ENCODE measurements at regions not wholly inside any gene's neighbourhood (a gene's known extent, or its start where the extent isn't known, plus 50 kb on each side); places are given as distances from the start of the nearest gene placed in this dataset.

DNA sequence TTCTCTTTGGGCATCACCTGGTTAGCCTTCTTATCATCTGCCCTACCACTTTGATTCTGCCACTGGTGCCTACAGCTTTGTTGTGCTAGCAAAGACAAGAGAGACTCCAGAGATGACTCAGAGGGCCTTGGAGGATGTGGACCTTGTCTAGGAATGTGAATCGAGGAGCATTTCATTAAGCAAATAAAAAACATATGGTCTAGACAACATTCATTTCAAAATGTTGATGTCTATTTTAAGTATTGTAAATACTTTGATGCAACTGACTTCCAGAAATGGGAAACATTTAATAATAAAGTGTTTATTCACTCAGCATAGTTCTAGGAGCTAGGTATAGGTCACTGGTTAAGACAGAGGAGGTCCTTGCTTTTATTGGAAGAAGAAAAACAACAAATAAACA is 195.5 kb downstream of the CDCA7 start:
- no peak for DNase-seq (ENCODE audit: low read depth in 1 of 2, low spot score in 2 of 2)
- H3K9ac ChIP-seq (replicated peaks in 1 of 4; ENCODE audit: extremely low read depth in 1 of 4, low read depth in 3 of 4, low read length in 3 of 4), result no peak overlapping the region
- POLR2A ChIA-PET (ENCODE audit: partially characterized antibody), result no interaction called here

More for the DNA sequence above, 195.5 kb downstream of the CDCA7 start:
- Histone ChIP-seq H3K14ac (ENCODE audit: insufficient read length) (no peak overlapping the region), H2BK120ac (replicated peaks; ENCODE audit: low read depth, low read length) (no peak overlapping the region), H4K5ac (ENCODE audit: insufficient read length, low read depth, low read length) (no peak overlapping the region), H3K36me3 (ENCODE audit: control insufficient read depth in 2 of 4, insufficient read depth in 4 of 4, low read length in 3 of 4) (no peaks in the 10 kb centered on the region; a peak in 2 of 8 replicates), H3K18ac (ENCODE audit: extremely low read depth, low read length) (no peak overlapping the region), H3K4me1 (replicated peaks in 1 of 4; ENCODE audit: control insufficient read depth in 3 of 4, insufficient read depth in 4 of 4, low read length in 3 of 4) (no peaks in the 10 kb centered on the region), H3K4me3 (ENCODE audit: extremely low read depth in 1 of 4, insufficient read depth in 2 of 4, low read depth in 3 of 4, low read length in 4 of 4) (no peak overlapping the region), H3K79me1 (ENCODE audit: low read depth, low read length) (no peaks in the 10 kb centered on the region), H3K9me3 (ENCODE audit: insufficient read depth in 2 of 2, low read depth in 1 of 2, low read length in 1 of 2) (peaks cover 0 to 2% of the 10 kb centered on the region in 2 experiments; a peak in 1 of 4 replicates), H4K20me1 (replicated peaks in 1 of 2; ENCODE audit: control insufficient read depth in 1 of 2, insufficient read depth in 2 of 2, low read length in 2 of 2) (no peaks in the 10 kb centered on the region), H4K91ac (replicated peaks; ENCODE audit: insufficient read length, low read length) (no peak overlapping the region), H3K4me2 (ENCODE audit: insufficient read depth in 1 of 2, low read depth in 2 of 2, low read length in 2 of 2) (no peak overlapping the region), H4K8ac (ENCODE audit: extremely low read depth, insufficient read depth, low read length) (no peak overlapping the region), H2AFZ (ENCODE audit: low read length) (no peak overlapping the region), H3K23ac (ENCODE audit: insufficient read length) (no peak overlapping the region), H2BK20ac (ENCODE audit: low read length) (no peak overlapping the region), H3K23me2 (ENCODE audit: low read depth, low read length) (no peaks in the 10 kb centered on the region; the same call in 1 of the 2 replicates), H3K27me3 (replicated peaks in 1 of 4; ENCODE audit: control insufficient read depth in 3 of 4, extremely low read depth in 1 of 4, insufficient read depth in 3 of 4, low read length in 3 of 4) (no peaks in the 10 kb centered on the region), H3K79me2 (ENCODE audit: control insufficient read depth in 1 of 2, insufficient read depth in 2 of 2, low read length in 2 of 2) (no peaks in the 10 kb centered on the region), H2AK5ac (ENCODE audit: low read depth, low read length) (no peak overlapping the region), H2BK12ac (ENCODE audit: low read depth, low read length) (no peak overlapping the region), H2BK15ac (ENCODE audit: low read length) (no peak overlapping the region), H3K27ac (ENCODE audit: low read depth, low read length) (no peak overlapping the region), H2BK5ac (ENCODE audit: low read depth, low read length) (no peak overlapping the region), H3K4ac (replicated peaks; ENCODE audit: insufficient read length, low read depth, low read length) (no peak overlapping the region), H3K56ac (replicated peaks; ENCODE audit: insufficient read length, low read depth, low read length) (no peak overlapping the region)
- no peak for FAIRE-seq
- TF ChIP-seq EP300 (IDR thresholded peaks at IDR 0.05; ENCODE audit: borderline replicate concordance in 1 of 2, low read depth in 2 of 2, low read length in 2 of 2) (no peak), GTF2F1 (IDR thresholded peaks at IDR 0.05; ENCODE audit: borderline replicate concordance, low read depth, low read length) (no peak), POLR2A (IDR thresholded peaks at IDR 0.05; ENCODE audit: control extremely low read depth in 1 of 2, low read depth in 2 of 2, low read length in 2 of 2) (no peak), NRF1 (IDR thresholded peaks at IDR 0.05; ENCODE audit: low read depth, low read length) (no peak), TBP (IDR thresholded peaks at IDR 0.05; ENCODE audit: low read depth, low read length) (no peak), KDM4A (IDR thresholded peaks at IDR 0.05; ENCODE audit: low read depth, low read length, severe bottlenecking) (no peak), SUZ12 (IDR thresholded peaks at IDR 0.05; ENCODE audit: low read length) (no peak), SAP30 (IDR thresholded peaks at IDR 0.05; ENCODE audit: insufficient read depth, insufficient replicate concordance, low read length) (no peak), TAF7 (optimal IDR thresholded peaks at IDR 0.05; ENCODE audit: borderline replicate concordance, low read depth, low read length) (no peak)
- TF ChIP-seq, protein P1, sequence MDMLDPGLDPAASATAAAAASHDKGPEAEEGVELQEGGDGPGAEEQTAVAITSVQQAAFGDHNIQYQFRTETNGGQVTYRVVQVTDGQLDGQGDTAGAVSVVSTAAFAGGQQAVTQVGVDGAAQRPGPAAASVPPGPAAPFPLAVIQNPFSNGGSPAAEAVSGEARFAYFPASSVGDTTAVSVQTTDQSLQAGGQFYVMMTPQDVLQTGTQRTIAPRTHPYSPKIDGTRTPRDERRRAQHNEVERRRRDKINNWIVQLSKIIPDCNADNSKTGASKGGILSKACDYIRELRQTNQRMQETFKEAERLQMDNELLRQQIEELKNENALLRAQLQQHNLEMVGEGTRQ (IDR thresholded peaks at IDR 0.05; ENCODE audit: low read length), result no peak
- CTCF ChIA-PET (ENCODE audit: partially characterized antibody), result interaction anchor here (1.4 to 3.1 kb wide), 2 partner anchors 18 to 101 kb away, joined by 3 to 15 read pairs; no protein-coding TSS in a partner anchor
- 95% methylated on average over 1 of the region's 1 CpG; no CpG with 5 or more reads in 1 of the 2 experiments for WGBS, 2 experiments (ENCODE audit: extremely low coverage in 1 of 2, insufficient coverage in 1 of 2, insufficient read length in 1 of 2, insufficient replicate concordance in 2 of 2, low coverage in 1 of 2, low lambda C conversion rate in 2 of 2, missing lambda C conversion rate in 1 of 2)
